SK-N-SH (cell line): ENCODE measurements at regions not wholly inside any gene's neighbourhood (a gene's known extent, or its start where the extent isn't known, plus 50 kb on each side); places are given as distances from the start of the nearest gene placed in this dataset.

ENCODE experiments used
- CHD2 ChIP-seq: fragments of 150-350 bp; IDR thresholded peaks from 2 replicates; pipeline ENCODE4 v1.6.1; 2018; ENCODE audit warnings: low read length; ENCODE audit not compliant: partially characterized antibody
- NFIC ChIP-seq: IDR thresholded peaks from 2 replicates; pipeline ENCODE4 v1.4.0; 2012; ENCODE audit warnings: borderline replicate concordance
- POLR2AphosphoS5 ChIP-seq: IDR thresholded peaks from 2 replicates; pipeline ENCODE4 v1.6.1; 2012; ENCODE audit warnings: low read depth, low read length
- REST ChIP-seq: IDR thresholded peaks from 2 replicates; pipeline ENCODE4 v1.6.1; 2012; ENCODE audit warnings: mild to moderate bottlenecking, low read depth, low read length, moderate library complexity
- TF ChIP-seq, protein P1 (sequence below): fragments of 200-600 bp; sonication (generic); IDR thresholded peaks from 2 replicates; pipeline ENCODE4 v1.6.1; 2017; ENCODE audit warnings: antibody characterized with exemption, mild to moderate bottlenecking, moderate library complexity

DNA sequence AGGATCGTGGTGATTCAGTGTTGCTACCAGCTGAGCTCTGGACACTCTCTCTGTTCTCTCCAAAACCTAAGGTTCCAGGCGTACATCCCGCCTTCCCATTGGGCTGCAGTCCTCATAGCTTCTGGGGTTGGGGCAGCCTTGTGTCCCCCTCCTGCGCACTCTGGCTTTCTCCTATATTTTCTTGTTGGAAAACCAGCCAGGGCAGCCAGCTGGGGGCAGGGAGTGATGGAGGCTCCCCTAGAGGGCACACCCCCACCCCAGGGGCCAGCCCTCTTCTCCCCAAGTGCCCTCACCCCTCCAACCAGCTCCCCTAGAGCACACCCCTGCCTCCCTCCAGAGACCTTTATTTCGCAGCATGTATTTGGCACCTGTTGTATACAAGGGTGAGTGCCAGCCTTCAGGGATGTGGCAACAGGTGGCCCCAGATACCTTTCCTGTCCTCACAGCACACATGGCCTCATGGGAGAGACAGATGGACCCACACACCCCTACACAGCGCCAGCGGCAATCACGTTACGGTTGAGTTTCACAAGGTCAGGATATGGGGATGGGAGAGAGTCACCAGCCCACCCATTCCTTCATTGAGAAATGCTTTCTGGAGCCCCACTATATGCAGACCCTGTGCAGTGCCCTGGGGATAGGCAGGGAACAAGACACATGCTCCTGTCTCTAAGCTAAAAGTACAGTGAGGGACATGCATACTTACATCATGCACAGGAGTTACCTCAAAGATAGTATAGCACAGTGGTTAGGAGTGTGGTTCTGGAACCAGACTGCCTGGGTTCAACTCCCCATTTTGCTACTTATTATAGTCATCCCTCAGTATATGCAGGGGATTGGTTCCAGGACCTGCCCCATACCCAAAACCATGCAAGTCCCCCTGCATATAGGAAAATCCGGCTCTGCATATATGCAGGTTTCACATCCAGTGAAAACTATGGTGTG lies 141.1 kb downstream of the PHETA1 start:
- TF ChIP-seq POLR2AphosphoS5 (no peak), CHD2 (no peak), REST (no peak), NFIC (no peak)
- TF ChIP-seq, protein P1, sequence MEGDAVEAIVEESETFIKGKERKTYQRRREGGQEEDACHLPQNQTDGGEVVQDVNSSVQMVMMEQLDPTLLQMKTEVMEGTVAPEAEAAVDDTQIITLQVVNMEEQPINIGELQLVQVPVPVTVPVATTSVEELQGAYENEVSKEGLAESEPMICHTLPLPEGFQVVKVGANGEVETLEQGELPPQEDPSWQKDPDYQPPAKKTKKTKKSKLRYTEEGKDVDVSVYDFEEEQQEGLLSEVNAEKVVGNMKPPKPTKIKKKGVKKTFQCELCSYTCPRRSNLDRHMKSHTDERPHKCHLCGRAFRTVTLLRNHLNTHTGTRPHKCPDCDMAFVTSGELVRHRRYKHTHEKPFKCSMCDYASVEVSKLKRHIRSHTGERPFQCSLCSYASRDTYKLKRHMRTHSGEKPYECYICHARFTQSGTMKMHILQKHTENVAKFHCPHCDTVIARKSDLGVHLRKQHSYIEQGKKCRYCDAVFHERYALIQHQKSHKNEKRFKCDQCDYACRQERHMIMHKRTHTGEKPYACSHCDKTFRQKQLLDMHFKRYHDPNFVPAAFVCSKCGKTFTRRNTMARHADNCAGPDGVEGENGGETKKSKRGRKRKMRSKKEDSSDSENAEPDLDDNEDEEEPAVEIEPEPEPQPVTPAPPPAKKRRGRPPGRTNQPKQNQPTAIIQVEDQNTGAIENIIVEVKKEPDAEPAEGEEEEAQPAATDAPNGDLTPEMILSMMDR, result no peak
